A549 (cell line): ENCODE measurements at regions not wholly inside any gene's neighbourhood (a gene's known extent, or its start where the extent isn't known, plus 50 kb on each side); places are given as distances from the start of the nearest gene placed in this dataset.

Experiments
- ATAC-seq, 2 experiments: fragments of 200-7000 bp in 1 of 2; fragments of >200 bp in 1 of 2; cut with Nextera tagmentation in 1 of 2; cut with Tn5 transposase in 1 of 2; 3 replicates each; pipeline versions ENCODE4 v1.8.0 to v1.9.1; 2018 to 2020; ENCODE audit warnings: mild to moderate bottlenecking in 1 of 2, moderate library complexity in 1 of 2
- CTCF ChIA-PET: fragments of 300-600 bp; sonication (Branson Sonifier 250); formaldehyde crosslinking; extraction: SDS; loops from one replicate; lab custom pipeline; 2021; ENCODE audit warnings: antibody characterized with exemption, inconsistent platforms; lab: Yijun Ruan, JAX
- POLR2A ChIA-PET: fragments of 350-600 bp; formaldehyde crosslinking; extraction: SDS; loops from one replicate; lab custom pipeline; 2021; ENCODE audit warnings: antibody characterized with exemption, inconsistent platforms; lab: Yijun Ruan, JAX
- DNase-seq, 2 experiments: peaks; one replicate each; pipeline versions ENCODE4 v3.0.0 to v3.0.0-alpha.2; 2011 to 2016; ENCODE audit warnings: low read depth in 1 of 2, low spot score in 1 of 2
- FAIRE-seq: peaks from 2 replicates; lab custom pipeline; 2011; peaks lifted over from hg19 to GRCh38; lab: Jason Lieb, UNC
- H3K27ac ChIP-seq, 2 experiments: fragments of >200 bp; sonication (Bioruptor Twin); formaldehyde crosslinking; 3 replicates each; pipeline ENCODE4 v1.5.1; 2016 to 2017
- H3K4me1 ChIP-seq: fragments of >200 bp; sonication (Bioruptor Twin); formaldehyde crosslinking; 3 replicates; pipeline ENCODE4 v1.6.1; 2016
- H3K4me2 ChIP-seq: fragments of >200 bp; sonication (Bioruptor Twin); formaldehyde crosslinking; 3 replicates; pipeline ENCODE4 v1.6.1; 2016
- H3K4me3 ChIP-seq: fragments of >200 bp; sonication (Bioruptor Twin); formaldehyde crosslinking; 3 replicates; pipeline ENCODE4 v1.5.1; 2016
- H3K9me3 ChIP-seq: fragments of >200 bp; sonication (Bioruptor Twin); formaldehyde crosslinking; 3 replicates; pipeline ENCODE4 v1.6.1; 2016
- CEBPB ChIP-seq, 2 experiments: fragments of >200 bp in 1 of 2; sonication (Bioruptor Twin) in 1 of 2; formaldehyde crosslinking in 1 of 2; IDR thresholded peaks; 2 replicates each; pipeline ENCODE4 v1.6.1; 2012 to 2016
- CHD2 ChIP-seq: fragments of 150-350 bp; IDR thresholded peaks from 2 replicates; pipeline ENCODE4 v1.6.1; 2014; ENCODE audit warnings: low read length; ENCODE audit not compliant: partially characterized antibody
- EHF ChIP-seq: fragments of 250-450 bp; sonication (Bioruptor Pico); IDR thresholded peaks from 2 replicates; pipeline ENCODE4 v1.5.0; 2020; ENCODE audit warnings: mild to moderate bottlenecking
- ELK1 ChIP-seq: fragments of 150-350 bp; IDR thresholded peaks from 2 replicates; pipeline ENCODE4 v1.6.1; 2014; ENCODE audit warnings: low read depth, mild to moderate bottlenecking, low read length
- ESRRA ChIP-seq: fragments of 150-350 bp; IDR thresholded peaks from 2 replicates; pipeline ENCODE4 v1.6.1; 2014; ENCODE audit warnings: mild to moderate bottlenecking, low read length, borderline replicate concordance
- FOSB ChIP-seq: fragments of 250-450 bp; sonication (Bioruptor Pico); IDR thresholded peaks from 2 replicates; pipeline ENCODE4 v1.5.0; 2020; ENCODE audit warnings: mild to moderate bottlenecking, moderate library complexity
- FOSL2 ChIP-seq, 2 experiments: fragments of 450-650 bp in 1 of 2; fragments of >200 bp in 1 of 2; sonication (Bioruptor Twin) in 1 of 2; formaldehyde crosslinking; IDR thresholded peaks; 2 replicates each; pipeline versions ENCODE4 v1.5.0 to v1.6.1; 2016 to 2020; ENCODE audit warnings: mild to moderate bottlenecking in 1 of 2, moderate library complexity in 1 of 2
- FOXS1 ChIP-seq: fragments of 250-450 bp; sonication (Bioruptor Pico); IDR thresholded peaks from 2 replicates; pipeline ENCODE4 v1.5.0; 2020; ENCODE audit warnings: mild to moderate bottlenecking, moderate library complexity
- GATA3 ChIP-seq: IDR thresholded peaks from 2 replicates; pipeline ENCODE4 v1.6.1; 2012; ENCODE audit warnings: borderline replicate concordance
- HEYL ChIP-seq: fragments of 250-450 bp; sonication (Bioruptor Pico); IDR thresholded peaks from 2 replicates; pipeline ENCODE4 v1.8.0; 2021; ENCODE audit warnings: mild to moderate bottlenecking, moderate library complexity
- JUN ChIP-seq, 2 experiments: fragments of >200 bp; sonication (Bioruptor Twin); formaldehyde crosslinking; IDR thresholded peaks; 2 replicates in 1 of 2; 3 replicates in 1 of 2; pipeline ENCODE4 v1.6.1; 2016 to 2017
- JUNB ChIP-seq: fragments of >200 bp; sonication (Bioruptor Twin); formaldehyde crosslinking; IDR thresholded peaks from 2 replicates; pipeline ENCODE4 v1.6.1; 2016
- MAFK ChIP-seq: fragments of 450-650 bp; IDR thresholded peaks from 2 replicates; pipeline ENCODE4 v1.6.1; 2014; ENCODE audit not compliant: partially characterized antibody
- MYC ChIP-seq: IDR thresholded peaks from 2 replicates; pipeline ENCODE4 v1.6.1; 2012; ENCODE audit warnings: mild to moderate bottlenecking, inconsistent platforms, low read length, improper control_type of control experiment, borderline replicate concordance
- NPAS2 ChIP-seq: fragments of 250-450 bp; sonication (Bioruptor Pico); IDR thresholded peaks from 2 replicates; pipeline ENCODE4 v1.8.0; 2022; ENCODE audit warnings: mild to moderate bottlenecking, moderate library complexity, borderline replicate concordance
- PBX3 ChIP-seq: IDR thresholded peaks from 2 replicates; pipeline ENCODE4 v1.6.1; 2012
- POLR2A ChIP-seq: IDR thresholded peaks from 2 replicates; pipeline ENCODE4 v1.6.1; 2012; ENCODE audit warnings: mild to moderate bottlenecking, low read length
- POLR2AphosphoS2 ChIP-seq: conservative IDR thresholded peaks from 2 replicates; pipeline ENCODE4 v1.6.1; 2012; ENCODE audit warnings: low read length, improper control_type of control experiment, inconsistent platforms
- RAD21 ChIP-seq, 2 experiments: fragments of >200 bp in 1 of 2; sonication (Bioruptor Twin) in 1 of 2; formaldehyde crosslinking in 1 of 2; IDR thresholded peaks in 1 of 2; conservative IDR thresholded peaks in 1 of 2; 2 replicates in 1 of 2; 3 replicates in 1 of 2; pipeline ENCODE4 v1.6.1; 2012 to 2018; ENCODE audit warnings: inconsistent platforms in 1 of 2
- REST ChIP-seq: fragments of 200-600 bp; sonication (generic); IDR thresholded peaks from 2 replicates; pipeline ENCODE4 v1.6.1; 2016; ENCODE audit warnings: antibody characterized with exemption, mild to moderate bottlenecking, moderate library complexity
- RFX5 ChIP-seq: fragments of 450-650 bp; IDR thresholded peaks from 2 replicates; pipeline ENCODE4 v1.7.1; 2014; ENCODE audit warnings: antibody characterized with exemption, mild to moderate bottlenecking, moderate library complexity
- RNF2 ChIP-seq: fragments of 200-600 bp; sonication (generic); IDR thresholded peaks from 2 replicates; pipeline ENCODE4 v1.6.1; 2016; ENCODE audit warnings: low read depth, mild to moderate bottlenecking, antibody characterized with exemption, moderate library complexity, borderline replicate concordance
- SREBF2 ChIP-seq: fragments of 450-650 bp; IDR thresholded peaks from 2 replicates; pipeline ENCODE4 v1.6.1; 2014; ENCODE audit warnings: mild to moderate bottlenecking, moderate library complexity
- TFCP2L1 ChIP-seq: fragments of 250-450 bp; sonication (Bioruptor Pico); IDR thresholded peaks from 2 replicates; pipeline ENCODE4 v1.5.0; 2021; ENCODE audit warnings: mild to moderate bottlenecking
- TP53 ChIP-seq: fragments of 250-450 bp; sonication (Bioruptor Pico); IDR thresholded peaks from 2 replicates; pipeline ENCODE4 v1.5.0; 2021; ENCODE audit warnings: mild to moderate bottlenecking, moderate library complexity
- ZSCAN20 ChIP-seq: fragments of 250-450 bp; sonication (Bioruptor Pico); IDR thresholded peaks from 2 replicates; pipeline ENCODE4 v1.8.0; 2022; ENCODE audit warnings: mild to moderate bottlenecking, moderate library complexity
- WGBS: methylation state at CpG from one replicate; pipeline ENCODE4 v1.1.6; 2017; ENCODE audit errors: missing lambda C conversion rate; 5-methylcytosine and 5-hydroxymethylcytosine counted together

- WGBS: 3% methylated on average over 1 of the region's 1 CpG
- FAIRE-seq (no peak), DNase-seq (no peak), ATAC-seq (no peak)
- no peak overlapping the region for H3K27ac ChIP-seq
- H3K4me1 ChIP-seq: no peaks in the 10 kb centered on the region
- H3K9me3 ChIP-seq: peaks cover 13% of the 10 kb centered on the region; the same call in 1 of the 3 replicates
- H3K4me2 ChIP-seq: no peak overlapping the region
- POLR2A ChIA-PET: no interaction called here
- H3K4me3 ChIP-seq: no peak overlapping the region
- CTCF ChIA-PET: no interaction called here
- TF ChIP-seq MYC (no peak), JUN (IDR thresholded peaks at IDR 0.05) (no peak), CHD2 (no peak), ESRRA (no peak), RNF2 (no peak), POLR2A (no peak), TP53 (CRISPR knock-in tag) (no peak), FOSB (CRISPR knock-in tag) (no peak), JUNB (no peak)
Measured at GRCh38 chr2:6211236-6211635, 519.1 kb downstream of the SOX11 start.

GRCh38 chr2:6212491-6212890, 520.3 kb downstream of the SOX11 start:
- WGBS: 19% methylated on average over 6 of the region's 6 CpGs
- no peak overlapping the region for H3K4me2 ChIP-seq
- DNase-seq: no peak
- peaks cover 6% of the 10 kb centered on the region; the same call in 1 of the 3 replicates for H3K9me3 ChIP-seq
- no peak overlapping the region for H3K4me3 ChIP-seq
- no peak for ATAC-seq
- FAIRE-seq: no peak
- no peaks in the 10 kb centered on the region for H3K4me1 ChIP-seq
- TF ChIP-seq GATA3 (no peak), FOSL2 (IDR thresholded peaks at IDR 0.05) (no peak), FOSL2 (CRISPR knock-in tag; IDR thresholded peaks at IDR 0.05) (no peak), RAD21 (conservative IDR thresholded peaks at IDR 0.05 in 1 of 2, IDR thresholded peaks at IDR 0.05 in 1 of 2) (no peak), SREBF2 (no peak), RFX5 (no peak), FOXS1 (CRISPR knock-in tag) (no peak), TFCP2L1 (no peak), EHF (CRISPR knock-in tag) (no peak), NPAS2 (CRISPR knock-in tag) (no peak), HEYL (CRISPR knock-in tag) (no peak), ELK1 (no peak), MAFK (no peak), POLR2AphosphoS2 (no peak), MYC (no peak), ZSCAN20 (CRISPR knock-in tag) (no peak), CEBPB (IDR thresholded peaks at IDR 0.05) (no peak), PBX3 (no peak), REST (no peak), CHD2 (no peak)
- ChIA-PET POLR2A (no interaction called here), CTCF (interaction anchor here (0.6 kb wide), 1 partner anchor 1108 kb away, joined by 3 read pairs; no protein-coding TSS in a partner anchor)
- H3K27ac ChIP-seq: no peak overlapping the region
